HG02870 (cell line): ENCODE measurements at regions not wholly inside any gene's neighbourhood (a gene's known extent, or its start where the extent isn't known, plus 50 kb on each side); places are given as distances from the start of the nearest gene placed in this dataset.
"Not testable (repeated sequence)": the region's sequence is repeated elsewhere in the genome, so short reads cannot be mapped to it uniquely, and the experiment has no call there.

Experiments used
- ATAC-seq: cut with Tn5 transposase; IDR thresholded peaks from one replicate; pipeline ENCODE4 v1.9.1; 2021; ENCODE audit warnings: mild to moderate bottlenecking, moderate library complexity; ENCODE audit not compliant: unreplicated experiment

DNA sequence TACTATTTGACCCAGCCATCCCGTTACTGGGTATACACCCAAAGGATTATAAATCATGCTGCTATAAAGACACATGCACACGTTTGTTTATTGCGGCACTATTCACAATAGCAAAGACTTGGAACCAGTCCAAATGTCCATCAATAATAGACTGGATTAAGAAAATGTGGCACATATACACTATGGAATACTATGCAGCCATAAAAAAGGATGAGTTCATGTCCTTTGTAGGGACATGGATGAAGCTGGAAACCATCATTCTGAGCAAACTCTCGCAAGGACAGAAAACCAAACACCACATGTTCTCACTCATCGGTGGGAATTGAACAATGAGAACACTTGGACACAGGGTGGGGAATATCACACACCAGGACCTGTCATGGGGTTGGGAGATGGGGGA, 56.7 kb upstream of the SELENOP start:
- ATAC-seq = not testable (repeated sequence)

DNA sequence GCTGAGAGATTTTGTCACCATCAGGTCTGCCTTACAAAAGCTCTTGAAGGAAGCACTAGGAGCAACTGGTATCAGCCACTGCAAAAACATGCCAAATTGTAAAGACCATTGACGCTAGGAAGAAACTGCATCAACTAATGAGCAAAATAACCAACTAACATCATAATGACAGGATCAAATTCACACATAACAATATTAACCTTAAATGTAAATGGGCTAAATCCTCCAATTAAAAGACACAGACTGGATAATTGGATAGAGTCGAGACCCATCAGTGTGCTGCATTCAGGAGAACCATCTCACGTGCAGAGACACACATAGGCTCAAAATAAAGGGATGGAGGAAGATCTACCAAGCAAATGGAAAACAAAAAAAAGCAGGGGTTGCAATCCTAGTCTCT, 53.1 kb upstream of the SELENOP start:
- not testable (repeated sequence) for ATAC-seq
